ENCODE measurements at regions not wholly inside any gene's neighbourhood (a gene's known extent, or its start where the extent isn't known, plus 50 kb on each side); places are given as distances from the start of the nearest gene placed in this dataset.
A peak's percentile ranks its signal among the peaks of the same experiment; 100 is the strongest.

- Histone ChIP-seq H3K4me1 (ENCODE audit: control insufficient read depth, insufficient read depth, low read length) (peaks cover 9% of the 10 kb centered on the region; the same call in 1 of the 2 replicates), H3K4me3 (ENCODE audit: low read depth, low read length) (no peak overlapping the region), H3K9me3 (ENCODE audit: control insufficient read depth, insufficient read depth, low read depth, low read length) (no peaks in the 10 kb centered on the region), H3K36me3 (ENCODE audit: control insufficient read depth in 2 of 2, insufficient read depth in 1 of 2, low read length in 2 of 2) (no peaks in the 10 kb centered on the region; a peak in 1 of 3 replicates), H3K27ac (ENCODE audit: extremely low read depth, low read depth, low read length) (no peak overlapping the region)
- TF ChIP-seq HOXD13 (CRISPR knock-in tag; IDR thresholded peaks at IDR 0.05; ENCODE audit: borderline replicate concordance), result no peak
- no peak for TF ChIP-seq ZBTB8A (tag by site-specific recombination; IDR thresholded peaks at IDR 0.05)
- TF ChIP-seq SP2 (tag by site-specific recombination; IDR thresholded peaks at IDR 0.05), result no peak
- TF ChIP-seq ZNF449 (tag by site-specific recombination; IDR thresholded peaks at IDR 0.05), result no peak
- TF ChIP-seq REPIN1 (tag by site-specific recombination; IDR thresholded peaks at IDR 0.05; ENCODE audit: low read depth), result no peak
- no peak for TF ChIP-seq WT1 (tag by site-specific recombination; IDR thresholded peaks at IDR 0.05)
- no peak for TF ChIP-seq GLI2 (tag by site-specific recombination; IDR thresholded peaks at IDR 0.05; ENCODE audit: borderline replicate concordance, low read depth)
- no peak for TF ChIP-seq ZNF433 (tag by site-specific recombination; IDR thresholded peaks at IDR 0.05; ENCODE audit: low read depth)
- TF ChIP-seq ZNF24 (tag by site-specific recombination; IDR thresholded peaks at IDR 0.05), result no peak
- TF ChIP-seq ZNF302 (tag by site-specific recombination; IDR thresholded peaks at IDR 0.05; ENCODE audit: low read depth), result no peak
- no peak for TF ChIP-seq ZNF26 (tag by site-specific recombination; IDR thresholded peaks at IDR 0.05)
- TF ChIP-seq ZNF16 (tag by site-specific recombination; IDR thresholded peaks at IDR 0.05; ENCODE audit: low read depth), result no peak
- no peak for TF ChIP-seq SP7 (tag by site-specific recombination; IDR thresholded peaks at IDR 0.05)
- TF ChIP-seq MZF1 (tag by site-specific recombination; IDR thresholded peaks at IDR 0.05; ENCODE audit: borderline replicate concordance), result no peak
- TF ChIP-seq ZFP3 (tag by site-specific recombination; IDR thresholded peaks at IDR 0.05; ENCODE audit: low read depth), result no peak
- ChIA-PET CTCF (no interaction called here), POLR2A (no interaction called here)
Measured at GRCh38 chr19:30244533-30244932, 127.7 kb upstream of the ZNF536 start.

- no peak overlapping the region for H3K27ac ChIP-seq (ENCODE audit: extremely low read depth, low read depth, low read length)
- peak; percentile 72 for TF ChIP-seq ZNF449 (tag by site-specific recombination; IDR thresholded peaks at IDR 0.05)
- no peak for TF ChIP-seq ZNF426 (tag by site-specific recombination; IDR thresholded peaks at IDR 0.05)
- H3K9me3 ChIP-seq (ENCODE audit: control insufficient read depth, insufficient read depth, low read depth, low read length), result no peaks in the 10 kb centered on the region
- H3K4me3 ChIP-seq (ENCODE audit: low read depth, low read length), result no peak overlapping the region
- CTCF ChIA-PET, result no interaction called here
- POLR2A ChIA-PET, result no interaction called here
- no peaks in the 10 kb centered on the region; a peak in 1 of 3 replicates for H3K36me3 ChIP-seq (ENCODE audit: control insufficient read depth in 2 of 2, insufficient read depth in 1 of 2, low read length in 2 of 2)
- peaks cover 9% of the 10 kb centered on the region; the same call in 1 of the 2 replicates for H3K4me1 ChIP-seq (ENCODE audit: control insufficient read depth, insufficient read depth, low read length)
Measured at GRCh38 chr19:30245401-30246039, 126.7 kb upstream of the ZNF536 start.

- H3K4me1 ChIP-seq (ENCODE audit: control insufficient read depth, insufficient read depth, low read length), result peaks cover 18% of the 10 kb centered on the region; the same call in 1 of the 2 replicates
- H3K27ac ChIP-seq (ENCODE audit: extremely low read depth, low read depth, low read length), result no peak overlapping the region
- POLR2A ChIA-PET, result no interaction called here
- H3K4me3 ChIP-seq (ENCODE audit: low read depth, low read length), result no peak overlapping the region
- no peaks in the 10 kb centered on the region for H3K9me3 ChIP-seq (ENCODE audit: control insufficient read depth, insufficient read depth, low read depth, low read length)
- TF ChIP-seq ZSCAN18 (tag by site-specific recombination; IDR thresholded peaks at IDR 0.05) (no peak), ZNF501 (tag by site-specific recombination; IDR thresholded peaks at IDR 0.05) (no peak), SCRT1 (tag by site-specific recombination; IDR thresholded peaks at IDR 0.05; ENCODE audit: borderline replicate concordance) (no peak)
- no peaks in the 10 kb centered on the region; a peak in 1 of 3 replicates for H3K36me3 ChIP-seq (ENCODE audit: control insufficient read depth in 2 of 2, insufficient read depth in 1 of 2, low read length in 2 of 2)
- CTCF ChIA-PET, result no interaction called here
Measured at GRCh38 chr19:30249911-30250310, 122.3 kb upstream of the ZNF536 start.
